Left lung (tissue), 4 donors: ENCODE measurements at regions not wholly inside any gene's neighbourhood (a gene's known extent, or its start where the extent isn't known, plus 50 kb on each side); places are given as distances from the start of the nearest gene placed in this dataset.

Experiments used
- ATAC-seq: fragments of 200-7000 bp; cut with Tn5 transposase; one replicate; pipeline ENCODE4 v1.9.1; 2020; ENCODE audit warnings: moderate library complexity
- DNase-seq, 4 donors: peaks; one replicate each; pipeline ENCODE4 v3.0.0-alpha.2; 2013 to 2020
- H3K27ac ChIP-seq, 2 donors: fragments of 200-600 bp; sonication (generic) in 1 of 2; one replicate each; pipeline versions ENCODE4 v1.5.0 to v1.8.0; 2020 to 2021
- H3K27me3 ChIP-seq, 2 donors: fragments of 200-600 bp; sonication (generic) in 1 of 2; one replicate each; pipeline versions ENCODE4 v1.5.0 to v1.8.0; 2020 to 2021
- H3K36me3 ChIP-seq, 2 donors: fragments of 200-600 bp; sonication (generic) in 1 of 2; one replicate each; pipeline versions ENCODE4 v1.5.0 to v1.8.0; 2020 to 2021
- H3K4me1 ChIP-seq, 2 donors: fragments of 200-600 bp; one replicate each; pipeline ENCODE4 v1.8.0; 2021
- H3K4me3 ChIP-seq, 2 donors: fragments of 200-600 bp; sonication (generic) in 1 of 2; one replicate each; pipeline versions ENCODE4 v1.5.0 to v1.8.0; 2020 to 2021; ENCODE audit warnings: mild to moderate bottlenecking in 1 of 2
- H3K9me3 ChIP-seq, 2 donors: fragments of 200-600 bp; sonication (generic) in 1 of 2; one replicate each; pipeline versions ENCODE4 v1.5.0 to v1.8.0; 2020 to 2021
- CTCF ChIP-seq, 2 donors: fragments of 200-600 bp; sonication (generic) in 1 of 2; IDR thresholded peaks; one replicate each; pipeline versions ENCODE4 v1.5.0 to v1.8.0; 2021; ENCODE audit warnings: antibody characterized with exemption in 2 of 2
- intact Hi-C, 2 donors: fragments of 100-400 bp; cut with DNase I; formaldehyde crosslinking; loops; one replicate each; pipeline versions ENCODE4 v1.11.2 to v1.14.2; 2022
- donor health status: DM: no; HTN: yes; CAD: no.
- donor health status: DM: no; HTN: no; CAD: no.

- no peak overlapping the region for H3K27ac ChIP-seq
- intact Hi-C loops: no loop called here
- no peak for TF ChIP-seq CTCF (IDR thresholded peaks at IDR 0.05)
- H3K9me3 ChIP-seq: no peaks in the 10 kb centered on the region
- ATAC-seq (no peak), DNase-seq (no peak)
- H3K36me3 ChIP-seq: no peaks in the 10 kb centered on the region
- H3K4me1 ChIP-seq: peaks cover 0 to 4% of the 10 kb centered on the region in 2 donors
- no peaks in the 10 kb centered on the region for H3K27me3 ChIP-seq
- no peak overlapping the region for H3K4me3 ChIP-seq
Observed at GRCh38 chr1:50262436-50262835, 153.7 kb downstream of the ELAVL4 start.

GRCh38 chr1:50261951-50262350 is 153.2 kb downstream of the ELAVL4 start:
- H3K9me3 ChIP-seq: no peaks in the 10 kb centered on the region
- no peak for ATAC-seq

GRCh38 chr1:50257940-50258685 is 149.4 kb downstream of the ELAVL4 start:
- ATAC-seq: no peak
- intact Hi-C loops: no loop called here

More at GRCh38 chr1:50261951-50262350, 153.2 kb downstream of the ELAVL4 start:
- H3K27me3 ChIP-seq: no peaks in the 10 kb centered on the region
- H3K27ac ChIP-seq: no peak overlapping the region
- intact Hi-C loops: no loop called here
- H3K4me1 ChIP-seq: peaks cover 0 to 2% of the 10 kb centered on the region in 2 donors
- no peaks in the 10 kb centered on the region for H3K36me3 ChIP-seq
- TF ChIP-seq CTCF (IDR thresholded peaks at IDR 0.05): no peak
- no peak overlapping the region for H3K4me3 ChIP-seq
- no peak for DNase-seq

GRCh38 chr1:50257029-50257428 is 148.3 kb downstream of the ELAVL4 start:
- Histone ChIP-seq H3K27me3 (peaks cover 0 to 15% of the 10 kb centered on the region in 2 donors), H3K9me3 (no peaks in the 10 kb centered on the region), H3K4me1 (no peaks in the 10 kb centered on the region), H3K36me3 (no peaks in the 10 kb centered on the region), H3K4me3 (no peak overlapping the region), H3K27ac (no peak overlapping the region)
- ATAC-seq: no peak
- no peak for DNase-seq
- no peak for TF ChIP-seq CTCF (IDR thresholded peaks at IDR 0.05)
- intact Hi-C loops: no loop called here

More at GRCh38 chr1:50257940-50258685, 149.4 kb downstream of the ELAVL4 start:
- no peak for TF ChIP-seq CTCF (IDR thresholded peaks at IDR 0.05)
- Histone ChIP-seq H3K9me3 (no peaks in the 10 kb centered on the region), H3K4me1 (no peaks in the 10 kb centered on the region), H3K4me3 (no peak overlapping the region), H3K27me3 (peaks cover 0 to 7% of the 10 kb centered on the region in 2 donors), H3K27ac (no peak overlapping the region), H3K36me3 (no peaks in the 10 kb centered on the region)
- DNase-seq: no peak
